Right hindlimb (tissue), 1 donor: ENCODE measurements at regions not wholly inside any gene's neighbourhood (a gene's known extent, or its start where the extent isn't known, plus 50 kb on each side); places are given as distances from the start of the nearest gene placed in this dataset.
"Not testable (repeated sequence)": the region's sequence is repeated elsewhere in the genome, so short reads cannot be mapped to it uniquely, and the experiment has no call there.

Experiments used
- DNase-seq: peaks from one replicate; pipeline ENCODE4 v3.0.0-alpha.2; 2018

GRCh38 chr16:65583498-65583897 lies 461.6 kb upstream of the CDH11 start:
- no peak for DNase-seq

- no peak for DNase-seq
These were observed 457.2 kb upstream of the CDH11 start for GRCh38 chr16:65579050-65579449.

GRCh38 chr16:65576631-65577030 lies 454.8 kb upstream of the CDH11 start:
- DNase-seq, result no peak

GRCh38 chr16:65576139-65576538 lies 454.3 kb upstream of the CDH11 start:
- DNase-seq, result no peak

GRCh38 chr16:65574326-65574966 lies 452.6 kb upstream of the CDH11 start:
- no peak for DNase-seq

GRCh38 chr16:65572156-65572555 lies 450.3 kb upstream of the CDH11 start:
- DNase-seq, result no peak

- no peak for DNase-seq
These were observed 448.4 kb upstream of the CDH11 start for GRCh38 chr16:65570261-65570660.

- no peak for DNase-seq
These were observed 438.0 kb upstream of the CDH11 start for GRCh38 chr16:65559846-65560245.

- not testable (repeated sequence) for DNase-seq
These were observed 427.8 kb upstream of the CDH11 start for GRCh38 chr16:65549689-65550088.

- DNase-seq, result no peak
These were observed 426.6 kb upstream of the CDH11 start for GRCh38 chr16:65548470-65548869.

GRCh38 chr16:65547772-65548446 lies 426.0 kb upstream of the CDH11 start:
- DNase-seq, result peak; percentile 52

GRCh38 chr16:65546353-65546791 lies 424.5 kb upstream of the CDH11 start:
- peak; percentile 64 for DNase-seq

- no peak for DNase-seq
These were observed 423.6 kb upstream of the CDH11 start for GRCh38 chr16:65545413-65545956.

GRCh38 chr16:65543781-65544740 lies 422.2 kb upstream of the CDH11 start:
- no peak for DNase-seq

- no peak for DNase-seq
These were observed 419.8 kb upstream of the CDH11 start for GRCh38 chr16:65541646-65542045.

GRCh38 chr16:65540901-65541300 lies 419.0 kb upstream of the CDH11 start:
- peak; percentile 63 for DNase-seq

- no peak for DNase-seq
These were observed 417.1 kb upstream of the CDH11 start for GRCh38 chr16:65538976-65539375.

- no peak for DNase-seq
These were observed 415.5 kb upstream of the CDH11 start for GRCh38 chr16:65537336-65537735.

- DNase-seq, result no peak
These were observed 412.3 kb upstream of the CDH11 start for GRCh38 chr16:65534121-65534528.

- DNase-seq, result no peak
These were observed 411.0 kb upstream of the CDH11 start for GRCh38 chr16:65532846-65533245.

GRCh38 chr16:65532258-65532657 lies 410.4 kb upstream of the CDH11 start:
- no peak for DNase-seq

GRCh38 chr16:65531475-65531874 lies 409.6 kb upstream of the CDH11 start:
- no peak for DNase-seq

- no peak for DNase-seq
These were observed 403.8 kb upstream of the CDH11 start for GRCh38 chr16:65525707-65526106.
